HG03469 (cell line): ENCODE measurements at regions not wholly inside any gene's neighbourhood (a gene's known extent, or its start where the extent isn't known, plus 50 kb on each side); places are given as distances from the start of the nearest gene placed in this dataset.

ENCODE experiments used
- ATAC-seq: cut with Tn5 transposase; IDR thresholded peaks from one replicate; pipeline ENCODE4 v1.9.1; 2021; ENCODE audit warnings: mild to moderate bottlenecking, moderate library complexity, moderate number of reproducible peaks; ENCODE audit not compliant: unreplicated experiment

- no peak for ATAC-seq
Observed at GRCh38 chr3:144286235-144286910, 314.8 kb downstream of the DIPK2A start.

DNA sequence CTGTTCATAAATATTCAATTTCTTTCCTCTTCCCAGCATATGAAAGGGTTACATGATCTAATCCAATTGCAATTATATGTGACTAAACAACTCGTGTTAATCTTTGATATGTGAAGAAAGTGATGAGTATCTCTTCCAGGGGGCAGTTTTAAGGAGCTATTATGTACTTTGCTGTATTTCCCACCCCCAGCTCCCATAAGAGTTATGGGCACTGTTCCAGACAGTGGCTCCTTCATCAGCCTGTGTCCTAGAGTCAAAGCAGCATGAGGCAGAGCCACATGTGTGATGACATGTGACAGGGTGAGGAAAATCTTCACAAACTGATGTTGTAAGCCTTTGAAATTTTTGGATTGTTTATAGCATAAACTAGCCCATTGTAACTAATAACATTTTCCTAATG lies 315.4 kb downstream of the DIPK2A start:
- ATAC-seq = no peak

DNA sequence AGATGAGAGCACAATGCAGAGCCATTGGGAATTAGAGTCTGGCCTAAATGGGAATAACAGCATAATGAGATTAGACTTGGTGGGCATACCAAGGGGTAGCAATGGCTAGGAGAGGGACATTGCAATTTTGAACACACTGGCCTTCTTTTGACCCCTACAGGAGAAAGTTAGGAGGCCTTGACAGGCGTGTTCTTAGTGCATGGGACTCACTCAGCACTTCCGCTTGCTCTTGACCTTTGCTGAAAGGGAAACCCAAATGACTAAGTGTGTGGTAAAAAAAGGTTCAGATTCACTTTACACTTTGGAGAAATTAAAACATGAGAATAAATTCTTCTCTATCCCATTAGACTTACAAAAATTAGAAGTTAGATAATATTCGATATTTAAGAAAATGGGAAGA lies 317.4 kb downstream of the DIPK2A start:
- no peak for ATAC-seq

GRCh38 chr3:144294659-144295538 lies 323.3 kb downstream of the DIPK2A start:
- ATAC-seq = peak; percentile 85

GRCh38 chr3:144295613-144296012 lies 324.0 kb downstream of the DIPK2A start:
- no peak for ATAC-seq

DNA sequence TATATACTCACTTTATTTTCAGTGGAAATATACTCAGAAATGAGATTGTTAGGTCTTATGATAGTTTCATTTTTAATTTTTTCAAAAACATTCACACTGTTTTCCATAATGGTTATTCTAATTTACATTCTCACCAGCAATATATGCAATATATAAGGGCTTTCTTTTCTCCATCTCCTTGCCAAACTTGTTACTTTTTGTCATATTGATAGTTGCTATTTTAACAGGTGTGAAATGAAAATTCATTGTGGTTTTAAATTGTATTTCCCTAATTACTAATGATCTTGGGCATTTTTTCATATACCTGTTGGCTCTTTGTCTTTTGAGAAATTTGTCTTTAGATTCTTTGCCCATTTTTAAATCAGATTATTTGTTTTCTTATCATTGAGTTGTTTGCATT lies 325.2 kb downstream of the DIPK2A start:
- ATAC-seq = no peak

GRCh38 chr3:144301863-144302262 lies 330.2 kb downstream of the DIPK2A start:
- no peak for ATAC-seq

DNA sequence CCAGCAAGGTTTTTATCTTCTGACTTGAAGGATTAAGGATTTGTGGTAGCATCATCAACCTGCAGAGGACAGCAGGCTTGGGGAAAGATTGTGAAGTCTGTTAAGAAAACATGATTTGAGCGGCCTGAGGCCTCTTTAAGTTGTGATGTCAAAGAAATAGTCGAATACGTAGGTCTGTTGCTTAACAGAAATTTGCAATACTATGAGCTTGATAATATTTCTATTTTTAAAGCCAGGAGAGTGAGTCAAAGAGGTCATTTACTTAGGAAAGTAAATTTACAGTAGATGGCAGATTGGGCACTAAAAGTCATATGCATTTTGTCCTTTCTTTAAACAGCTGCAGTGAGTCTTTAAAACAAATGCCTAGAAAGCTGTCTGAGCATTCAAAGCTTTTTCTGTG lies 336.3 kb downstream of the DIPK2A start:
- ATAC-seq = no peak

DNA sequence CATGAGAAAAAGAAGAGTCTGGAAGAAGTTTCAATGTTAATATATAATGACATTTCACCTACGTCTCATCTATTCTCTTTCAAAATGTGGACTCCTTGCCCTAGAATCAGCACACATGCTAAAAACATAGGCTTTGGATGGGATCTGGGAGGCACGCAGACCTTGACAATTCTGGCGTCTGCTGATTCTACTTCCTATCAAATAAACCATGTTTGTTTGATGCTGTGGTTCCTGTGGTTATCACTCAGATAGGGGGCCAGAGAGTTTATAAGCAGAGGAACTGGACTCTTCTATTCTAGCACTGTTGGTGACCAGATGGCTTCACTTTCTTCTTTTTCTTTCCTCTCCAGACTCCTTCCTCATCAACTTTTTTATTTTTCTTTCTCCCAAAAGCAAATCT lies 336.8 kb downstream of the DIPK2A start:
- no peak for ATAC-seq

DNA sequence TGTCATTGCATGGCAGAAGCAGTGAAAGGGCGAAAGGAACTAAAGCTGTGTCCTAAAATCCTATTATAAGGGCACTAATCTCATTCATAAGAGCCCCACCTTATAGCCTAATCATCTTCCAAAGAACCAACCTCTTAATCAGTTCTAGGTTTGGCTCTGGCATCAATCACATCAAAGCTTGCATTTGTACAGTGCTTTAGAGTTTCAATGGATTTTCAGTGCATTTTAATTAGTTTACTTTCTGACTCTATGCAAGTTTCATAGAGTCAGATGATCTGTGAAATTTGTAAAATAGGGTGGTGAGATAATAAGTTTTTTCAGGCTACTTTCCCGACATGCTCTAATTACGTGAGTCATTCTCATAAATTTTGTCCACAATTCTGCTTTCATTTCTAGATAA lies 341.1 kb downstream of the DIPK2A start:
- no peak for ATAC-seq

- ATAC-seq = no peak
Observed at GRCh38 chr3:144314946-144315345, 343.3 kb downstream of the DIPK2A start.

- ATAC-seq = no peak
Observed at GRCh38 chr3:144317961-144318360, 346.3 kb downstream of the DIPK2A start.

DNA sequence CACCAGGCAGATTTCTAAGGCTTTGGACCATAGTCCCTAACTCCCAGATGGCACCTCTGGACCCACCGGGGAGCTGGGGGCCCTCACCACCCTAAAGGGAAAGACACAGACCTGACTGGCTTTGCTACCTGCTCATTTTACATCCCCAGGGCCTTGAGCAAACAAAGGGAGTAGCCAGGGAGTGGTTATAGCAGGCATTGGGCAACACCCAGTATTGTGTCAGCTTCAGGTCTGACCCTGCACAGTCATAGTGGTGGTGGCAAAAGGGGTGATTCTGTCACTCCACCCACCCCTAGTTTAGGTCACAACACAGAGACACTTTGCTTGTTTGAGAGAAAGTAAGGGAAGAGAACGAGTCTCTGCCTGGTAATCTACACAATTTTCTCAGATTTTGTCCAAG lies 352.5 kb downstream of the DIPK2A start:
- no peak for ATAC-seq

GRCh38 chr3:144332868-144333267 lies 361.2 kb downstream of the DIPK2A start:
- no peak for ATAC-seq

DNA sequence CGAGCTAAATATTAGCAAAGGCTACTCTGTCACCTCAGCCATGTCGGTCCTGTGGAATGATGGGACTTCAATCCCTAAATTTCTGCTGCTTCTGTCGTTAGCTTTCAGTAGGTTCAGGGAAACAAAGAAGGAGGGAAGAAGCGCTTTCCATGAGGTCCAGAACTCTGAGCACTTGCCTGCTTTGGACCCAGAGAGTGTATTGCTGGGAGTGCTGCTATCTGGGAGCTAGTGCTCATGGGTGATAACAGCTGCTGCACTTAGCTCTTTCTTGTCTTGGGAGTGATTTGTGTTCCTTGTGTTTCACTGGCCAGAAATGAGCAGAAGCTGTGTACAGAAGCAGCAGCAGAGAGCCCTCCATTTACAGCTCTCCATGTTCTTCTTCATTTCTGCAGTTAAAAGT lies 369.8 kb downstream of the DIPK2A start:
- ATAC-seq = no peak

DNA sequence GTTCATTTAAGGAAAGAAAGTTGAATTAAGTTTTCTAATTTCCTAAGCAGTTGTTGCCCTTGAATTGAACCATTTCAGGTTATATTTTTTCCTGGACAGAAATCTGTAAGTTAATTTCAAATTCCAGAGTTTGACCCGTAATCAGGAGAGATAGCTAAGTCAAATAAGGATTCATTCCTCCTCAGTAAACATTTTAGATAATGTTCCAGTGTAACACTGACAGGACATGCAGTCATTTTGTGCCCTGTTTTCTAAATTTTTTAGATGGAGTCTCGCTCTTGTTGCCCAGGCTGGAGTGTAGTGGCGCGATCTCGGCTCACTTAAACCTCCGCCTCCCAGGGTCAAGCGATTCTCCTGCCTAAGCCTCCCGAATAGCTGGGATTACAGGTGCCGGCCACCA lies 371.7 kb downstream of the DIPK2A start:
- ATAC-seq = no peak

DNA sequence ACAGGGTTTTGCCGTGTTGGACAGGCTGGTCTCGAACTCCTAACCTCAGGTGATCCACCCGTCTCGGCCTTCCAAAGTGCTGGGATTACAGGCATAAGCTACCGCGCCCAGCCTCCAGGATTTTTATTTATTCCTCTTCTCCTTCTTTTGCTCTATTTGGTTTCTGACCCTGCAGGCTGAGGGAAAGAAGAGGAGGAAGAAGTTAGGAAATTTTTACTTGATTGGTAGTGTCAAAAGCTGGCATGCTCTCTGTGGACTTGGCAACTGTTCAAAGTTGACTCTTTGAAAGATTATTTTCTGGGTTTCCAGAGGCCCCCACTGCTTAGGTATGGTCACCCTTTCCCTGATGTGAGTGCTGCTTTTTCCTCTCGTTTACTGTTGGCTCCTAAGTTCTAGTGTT lies 372.2 kb downstream of the DIPK2A start:
- no peak for ATAC-seq

GRCh38 chr3:144344925-144345548 lies 373.4 kb downstream of the DIPK2A start:
- no peak for ATAC-seq

DNA sequence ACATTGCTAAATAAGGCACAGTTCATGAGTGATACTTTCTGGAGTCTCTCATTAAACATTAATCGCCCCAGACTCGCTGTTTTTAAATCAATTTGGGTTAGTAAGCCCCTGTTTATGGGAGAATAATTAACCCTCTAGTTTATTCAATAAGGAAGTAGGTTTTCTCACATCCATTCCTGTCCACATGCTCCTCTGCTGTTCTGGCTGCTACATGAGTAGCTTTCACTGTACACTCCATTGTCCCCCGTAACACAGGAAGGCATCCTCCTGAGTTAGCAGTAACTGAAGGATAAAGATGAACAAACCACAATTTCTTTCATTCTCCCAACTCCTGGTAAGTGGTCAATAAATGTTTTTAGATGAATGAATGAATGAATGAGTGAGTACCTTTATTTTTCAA lies 378.5 kb downstream of the DIPK2A start:
- ATAC-seq = no peak

- ATAC-seq = no peak
Observed at GRCh38 chr3:144351011-144351410, 379.4 kb downstream of the DIPK2A start.

GRCh38 chr3:144351773-144352365 lies 380.2 kb downstream of the DIPK2A start:
- ATAC-seq = no peak

DNA sequence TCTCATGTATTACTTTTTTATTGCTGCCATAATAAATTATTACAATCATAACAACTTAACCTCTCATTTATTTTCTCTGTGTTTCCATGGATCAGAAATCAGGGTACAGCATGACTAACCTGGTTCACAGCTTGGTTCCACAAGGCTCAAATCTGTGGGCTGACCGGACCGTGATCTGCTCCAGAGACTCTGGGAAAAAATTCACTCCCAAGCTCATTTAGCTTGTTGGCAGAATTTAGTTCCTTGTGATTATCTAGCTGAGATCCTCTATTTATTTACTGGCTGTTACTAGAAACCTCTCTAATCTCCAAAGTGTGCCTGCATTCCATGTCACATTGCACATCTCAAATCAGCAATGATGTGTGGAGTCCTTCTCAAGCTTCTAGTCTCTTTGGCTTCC lies 386.6 kb downstream of the DIPK2A start:
- no peak for ATAC-seq
